Muscle of arm (tissue), 1 donor: ENCODE measurements at regions not wholly inside any gene's neighbourhood (a gene's known extent, or its start where the extent isn't known, plus 50 kb on each side); places are given as distances from the start of the nearest gene placed in this dataset.

Experiments used
- DNase-seq: peaks from one replicate; pipeline ENCODE4 v3.0.0-alpha.2; 2013

DNA sequence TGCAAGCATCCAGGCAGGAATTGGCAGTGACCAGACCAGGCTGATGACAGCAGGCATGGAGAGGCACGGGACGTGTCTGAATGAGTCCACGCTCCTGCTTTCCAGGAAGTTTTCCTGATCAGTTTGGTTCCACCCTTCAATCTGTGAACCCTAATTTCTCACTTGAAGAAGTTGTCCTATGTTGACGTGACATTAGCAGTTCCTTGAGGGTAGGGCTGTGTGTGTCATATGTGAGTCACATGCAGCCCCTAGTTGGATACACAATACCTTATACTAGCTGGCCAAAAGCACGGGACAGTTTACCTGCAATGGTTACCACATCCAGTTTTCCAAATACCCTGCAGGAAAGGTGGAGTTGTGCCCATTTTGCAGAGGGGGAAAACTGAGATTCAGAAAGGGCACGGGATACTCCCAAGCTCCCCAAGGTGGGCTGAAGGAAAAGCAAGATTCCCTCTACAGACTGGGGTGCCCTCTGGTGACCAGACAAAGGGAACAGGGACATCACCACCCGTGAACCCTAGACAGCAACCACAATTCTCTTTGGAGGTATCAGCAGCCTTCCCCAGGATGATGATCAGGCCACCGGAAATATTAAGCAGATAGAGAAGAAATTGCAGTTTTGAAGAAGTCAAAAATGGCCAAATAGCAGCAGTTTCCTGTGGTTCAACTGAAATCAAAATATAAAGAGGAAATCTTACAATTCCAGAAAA, 194.5 kb downstream of the PHETA1 start:
- no peak for DNase-seq

DNA sequence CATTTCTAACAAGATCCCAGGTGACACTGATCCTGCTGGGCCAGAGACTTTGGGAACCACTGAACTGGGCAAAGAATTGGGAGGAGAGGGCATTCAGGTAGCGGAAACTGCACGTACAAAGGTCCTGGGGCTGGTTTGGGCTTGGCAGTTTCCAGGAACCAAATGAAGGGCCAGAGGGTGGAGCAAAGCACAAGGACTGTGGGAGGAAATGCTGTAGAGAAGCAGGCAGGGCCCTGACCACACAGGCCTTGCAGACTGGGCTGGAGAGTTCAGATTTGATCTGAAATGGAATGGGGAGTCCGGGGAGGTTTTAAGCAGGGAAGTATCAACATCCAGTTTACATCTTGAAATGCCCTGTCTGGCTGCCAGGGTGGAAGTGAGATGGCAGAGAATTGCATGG, 195.1 kb downstream of the PHETA1 start:
- DNase-seq = no peak

DNA sequence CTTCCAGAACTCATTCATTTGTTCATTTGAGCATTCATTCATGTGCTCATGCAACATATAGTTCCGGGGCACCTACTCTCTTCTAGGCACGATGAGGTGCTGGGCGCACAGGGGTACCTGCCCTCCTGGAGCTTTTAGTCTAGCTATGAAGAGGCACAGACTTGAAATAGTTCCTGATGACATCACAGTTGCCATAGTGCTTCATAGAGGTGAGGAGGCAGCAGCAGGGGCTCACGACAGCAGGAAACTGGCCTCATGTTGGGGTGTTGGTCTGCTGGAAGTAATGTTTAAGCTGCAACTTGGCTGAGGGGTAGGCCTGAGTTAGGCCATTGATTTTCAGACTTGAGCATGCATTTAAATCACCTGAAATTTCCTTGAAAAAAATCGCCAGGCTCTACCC, 195.5 kb downstream of the PHETA1 start:
- DNase-seq = no peak

DNA sequence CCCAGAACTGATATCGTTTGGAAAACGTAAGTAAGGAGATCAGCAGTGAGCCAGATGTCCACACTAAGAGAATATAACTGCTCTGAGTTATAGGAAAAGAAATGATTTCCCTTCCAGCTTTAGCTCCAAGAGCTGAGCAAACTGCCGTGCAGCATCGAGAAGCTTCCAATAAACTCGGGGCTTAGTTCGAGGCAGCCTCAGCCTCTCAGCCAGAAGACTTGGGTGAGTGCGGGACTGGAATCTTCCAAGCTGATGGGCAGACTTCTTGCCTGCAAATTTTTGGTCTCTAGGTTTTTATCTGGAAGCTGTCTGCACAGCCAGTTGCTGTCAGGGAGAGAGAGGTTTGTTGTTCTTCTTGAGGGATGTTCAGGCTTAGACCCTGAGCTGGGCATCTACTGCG, 196.1 kb downstream of the PHETA1 start:
- no peak for DNase-seq

DNA sequence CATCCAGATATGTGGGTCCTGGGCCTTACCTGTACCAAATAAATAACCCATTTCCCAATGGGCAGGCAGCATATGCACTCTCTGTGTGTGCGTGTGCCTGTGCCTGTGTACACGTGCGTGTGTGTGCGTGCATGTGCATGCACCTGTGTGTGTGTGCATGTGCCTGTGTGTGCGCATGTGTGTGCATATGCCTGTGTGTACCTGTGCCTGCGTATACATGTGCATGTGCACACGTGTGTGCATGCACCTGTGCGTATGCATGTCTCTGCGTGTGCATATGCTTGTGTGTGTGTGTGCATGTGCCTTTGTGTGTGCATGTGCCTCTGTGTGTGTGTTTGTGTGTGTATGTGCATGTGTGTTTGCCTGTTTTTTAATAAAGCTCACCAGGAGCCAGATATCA, 197.1 kb downstream of the PHETA1 start:
- no peak for DNase-seq

DNA sequence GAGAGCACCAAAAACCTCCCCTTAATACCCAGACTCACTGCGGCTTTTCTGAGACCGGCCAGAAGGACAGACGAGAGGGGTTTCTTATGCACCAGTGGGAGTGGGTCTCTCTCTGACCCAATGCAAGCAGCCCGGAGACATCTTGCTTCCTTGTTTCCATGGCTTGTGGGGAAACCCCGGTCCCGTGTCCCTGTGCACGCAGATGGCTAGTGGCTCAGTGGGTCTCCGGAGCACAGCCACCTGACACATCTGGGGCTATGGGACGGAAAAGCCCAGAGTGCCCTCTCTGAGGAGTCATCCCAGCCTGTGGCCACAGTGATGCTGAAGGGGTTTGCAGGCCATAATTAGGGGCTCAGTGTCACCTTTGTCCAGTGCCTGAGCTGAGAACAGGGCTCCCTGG, 197.6 kb downstream of the PHETA1 start:
- no peak for DNase-seq

DNA sequence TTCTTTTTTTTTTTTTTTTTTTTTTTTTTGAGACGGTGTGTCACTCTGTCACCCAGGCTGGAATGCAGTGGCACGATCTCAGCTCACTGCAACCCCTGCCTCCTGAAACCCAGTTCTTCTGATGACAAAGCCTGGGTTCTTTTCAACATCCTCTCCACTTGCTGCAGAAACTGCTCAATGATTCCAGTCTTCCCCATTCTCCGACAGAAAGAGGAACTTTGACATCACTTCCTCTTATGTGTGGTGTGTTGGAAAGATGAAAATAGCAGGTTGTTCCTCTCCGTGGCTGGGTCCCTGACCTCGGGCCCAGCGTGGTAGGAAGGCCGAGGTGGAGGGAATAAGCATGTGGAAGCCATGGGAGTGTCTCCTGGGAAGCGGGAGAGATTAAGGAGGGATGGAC, 198.4 kb downstream of the PHETA1 start:
- DNase-seq = no peak

DNA sequence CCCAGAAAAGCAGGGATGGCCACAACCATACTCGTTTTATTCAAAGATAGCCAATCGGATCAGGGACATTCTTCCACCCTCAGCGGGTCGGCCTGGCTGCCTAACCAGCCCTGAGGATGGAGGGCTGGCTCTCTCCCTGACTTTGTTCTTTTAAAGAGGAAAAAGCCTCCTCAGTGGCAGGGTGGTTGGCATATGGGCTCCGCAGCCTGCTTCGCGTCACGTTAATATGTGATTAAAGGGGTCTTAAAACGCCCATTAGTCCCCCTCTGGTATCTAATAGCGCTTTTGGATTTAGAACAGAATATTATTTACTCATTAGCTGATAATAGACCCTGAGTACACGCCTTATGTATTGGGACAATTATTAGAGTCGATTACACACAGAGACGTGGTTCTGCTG, 199.4 kb downstream of the PHETA1 start:
- no peak for DNase-seq

DNA sequence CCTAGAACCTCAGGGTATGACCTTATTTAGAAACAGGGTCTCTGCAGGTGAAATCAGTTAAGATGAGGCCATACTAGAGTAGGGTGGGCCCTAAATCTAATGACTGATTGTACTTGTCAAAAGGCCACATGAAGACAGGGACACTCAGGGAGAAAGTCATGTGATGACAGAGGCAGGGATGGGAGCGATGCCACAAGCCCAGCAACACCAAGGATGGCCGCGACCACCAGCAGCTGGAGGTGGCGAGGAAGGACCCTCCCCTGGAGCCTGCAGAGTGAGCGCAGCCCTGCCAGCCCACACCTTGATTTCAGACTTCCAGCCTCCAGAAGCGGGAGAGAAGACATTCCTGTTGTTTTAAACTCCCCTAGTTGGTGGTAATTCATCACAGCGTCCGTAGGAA, 199.9 kb downstream of the PHETA1 start:
- no peak for DNase-seq

DNA sequence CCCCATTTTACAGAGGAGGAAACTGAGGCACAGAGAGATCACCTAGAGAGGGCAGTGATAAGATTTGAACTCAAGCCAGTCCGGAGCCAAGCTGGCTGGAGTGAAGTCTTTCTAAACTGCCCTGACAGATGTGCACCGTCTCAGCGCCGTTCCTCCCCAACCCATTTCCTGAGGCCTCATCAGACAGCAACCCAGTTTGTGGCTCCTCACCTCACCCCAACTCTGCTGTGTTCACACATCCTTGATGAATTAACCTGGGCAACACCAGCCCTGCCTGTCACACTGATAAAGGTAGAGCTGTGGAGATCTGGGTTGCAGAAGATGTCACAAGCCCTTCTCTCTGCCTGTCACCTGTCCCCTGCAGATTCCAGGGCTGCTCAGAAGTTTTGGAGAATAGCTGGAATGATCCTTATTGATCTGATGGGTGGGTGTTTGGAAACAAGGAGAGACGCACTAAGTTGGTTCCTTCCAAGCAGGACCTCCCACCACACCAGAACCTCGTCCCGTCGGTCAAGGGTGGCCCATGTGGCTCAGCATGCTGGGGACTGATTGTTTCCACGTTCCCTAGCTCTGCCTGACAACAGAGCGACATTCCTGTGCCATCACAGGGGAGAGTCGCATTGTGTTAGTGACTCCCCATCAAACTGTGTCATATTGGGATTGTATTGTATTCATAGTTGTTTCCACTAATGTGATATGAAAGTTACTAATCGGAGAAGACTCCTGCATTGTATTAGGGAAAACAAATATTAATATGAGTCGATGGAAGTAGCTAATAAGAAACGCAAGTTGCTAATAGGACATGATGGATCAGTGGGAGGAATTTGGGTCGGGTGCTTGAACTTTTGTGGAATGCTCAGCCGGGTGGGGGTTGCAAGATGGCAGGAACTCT, 200.6 kb downstream of the PHETA1 start:
- DNase-seq = no peak

DNA sequence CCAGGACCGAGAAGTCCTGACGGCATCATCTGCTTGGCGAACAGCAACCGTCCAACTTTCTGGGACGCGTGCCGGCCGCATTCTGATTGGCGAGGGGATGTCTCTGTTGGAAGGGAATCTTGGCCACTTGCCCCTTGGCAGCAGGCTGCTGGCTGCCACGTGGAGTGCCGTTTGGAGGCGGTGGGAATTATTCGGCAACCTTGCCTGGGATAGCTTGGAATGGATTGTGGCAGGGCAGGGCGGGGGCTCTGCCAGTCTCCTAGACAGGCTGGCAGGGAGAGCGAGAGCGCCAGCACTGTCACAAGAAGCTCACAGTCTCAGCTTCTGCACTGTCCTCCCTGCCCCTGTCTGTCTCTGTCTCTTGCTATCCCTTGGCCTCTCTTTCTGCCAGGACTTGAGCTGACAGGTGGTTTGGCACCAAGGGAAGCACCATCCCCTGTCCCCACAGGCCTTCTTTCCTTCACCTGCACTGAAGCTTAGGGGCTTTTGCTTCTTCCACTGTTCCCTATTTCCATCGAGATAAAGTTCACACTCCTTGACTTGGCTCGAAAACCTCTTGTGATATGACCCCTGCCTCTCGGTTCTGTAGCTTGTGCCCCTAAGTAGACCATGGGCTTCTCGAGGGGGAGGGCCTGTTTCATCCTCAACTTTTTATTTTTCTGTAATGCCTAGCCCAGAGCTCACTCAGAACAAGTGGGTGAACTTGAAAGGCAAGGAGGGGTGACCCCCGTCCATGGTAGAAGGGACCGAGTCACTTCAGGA, 201.9 kb downstream of the PHETA1 start:
- DNase-seq = no peak

DNA sequence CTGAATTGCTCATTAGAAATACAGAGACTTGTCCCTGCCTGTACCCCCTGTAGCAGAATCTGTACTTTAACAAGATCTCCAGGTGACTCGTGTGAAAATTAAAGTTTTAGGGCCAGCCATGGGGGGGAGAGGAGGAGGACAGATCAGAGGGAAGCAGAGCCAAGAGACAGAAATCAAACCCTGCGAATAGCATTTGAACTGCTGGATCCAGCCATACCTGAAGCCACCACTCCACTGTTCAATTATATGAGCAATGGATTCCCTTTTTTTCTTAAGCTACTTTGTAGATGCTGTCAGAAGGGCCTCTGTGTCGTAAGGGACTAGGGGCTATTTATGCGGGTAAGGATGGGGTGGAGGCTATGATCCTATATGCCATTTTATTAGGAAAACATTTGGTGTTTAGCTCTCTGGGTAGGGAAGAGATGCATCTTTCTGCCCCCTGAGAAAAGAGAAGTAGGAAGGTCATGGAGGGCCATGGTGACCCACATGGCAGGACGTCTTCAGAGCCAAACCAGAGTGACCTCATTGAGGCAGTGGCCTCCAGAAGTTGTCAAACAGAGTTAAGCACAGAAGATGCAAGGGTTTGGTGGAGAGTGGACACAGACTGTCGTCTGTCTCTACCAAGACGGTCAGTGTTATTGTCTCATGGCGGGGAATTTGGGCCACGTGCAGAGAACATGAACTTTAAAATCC, 203.9 kb downstream of the PHETA1 start:
- no peak for DNase-seq

DNA sequence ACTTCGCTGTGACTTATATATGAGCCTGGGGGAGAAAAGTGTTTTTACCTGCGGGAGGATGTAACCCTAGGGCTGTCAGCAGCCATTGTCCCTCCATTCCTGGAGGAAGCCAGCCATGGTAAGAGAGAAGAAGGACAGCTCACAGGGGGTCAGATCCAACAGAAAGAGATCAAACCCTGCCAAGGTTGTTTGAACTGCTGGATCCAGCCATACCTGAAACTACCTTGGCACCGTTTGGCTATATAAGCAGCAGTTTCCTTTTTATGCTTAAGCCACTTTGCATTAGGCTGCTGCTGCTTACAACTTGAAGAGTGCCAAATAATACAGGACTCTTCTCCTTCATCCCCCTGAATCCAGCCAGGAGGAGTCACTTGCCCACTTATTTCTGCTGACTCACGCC, 205.5 kb downstream of the PHETA1 start:
- no peak for DNase-seq

DNA sequence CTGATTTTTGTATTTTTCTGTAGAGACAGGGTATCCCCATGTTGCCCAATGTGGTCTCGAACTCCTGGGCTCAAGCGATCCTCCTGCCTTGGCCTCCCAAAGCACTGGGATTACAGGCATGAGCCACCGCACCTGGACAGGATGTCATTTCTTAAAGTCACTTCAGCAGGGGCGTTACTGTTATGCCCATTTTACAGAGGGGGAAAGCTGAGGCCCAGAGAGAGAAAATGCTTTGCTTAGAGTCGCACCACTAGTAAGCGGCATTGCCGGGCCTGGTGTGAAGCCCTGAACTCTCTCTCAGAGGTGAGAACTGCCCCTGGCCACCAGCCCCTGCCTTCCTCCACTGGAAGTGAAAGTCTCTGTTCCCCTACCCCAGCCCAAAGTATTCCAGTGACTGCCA, 207.0 kb downstream of the PHETA1 start:
- no peak for DNase-seq

DNA sequence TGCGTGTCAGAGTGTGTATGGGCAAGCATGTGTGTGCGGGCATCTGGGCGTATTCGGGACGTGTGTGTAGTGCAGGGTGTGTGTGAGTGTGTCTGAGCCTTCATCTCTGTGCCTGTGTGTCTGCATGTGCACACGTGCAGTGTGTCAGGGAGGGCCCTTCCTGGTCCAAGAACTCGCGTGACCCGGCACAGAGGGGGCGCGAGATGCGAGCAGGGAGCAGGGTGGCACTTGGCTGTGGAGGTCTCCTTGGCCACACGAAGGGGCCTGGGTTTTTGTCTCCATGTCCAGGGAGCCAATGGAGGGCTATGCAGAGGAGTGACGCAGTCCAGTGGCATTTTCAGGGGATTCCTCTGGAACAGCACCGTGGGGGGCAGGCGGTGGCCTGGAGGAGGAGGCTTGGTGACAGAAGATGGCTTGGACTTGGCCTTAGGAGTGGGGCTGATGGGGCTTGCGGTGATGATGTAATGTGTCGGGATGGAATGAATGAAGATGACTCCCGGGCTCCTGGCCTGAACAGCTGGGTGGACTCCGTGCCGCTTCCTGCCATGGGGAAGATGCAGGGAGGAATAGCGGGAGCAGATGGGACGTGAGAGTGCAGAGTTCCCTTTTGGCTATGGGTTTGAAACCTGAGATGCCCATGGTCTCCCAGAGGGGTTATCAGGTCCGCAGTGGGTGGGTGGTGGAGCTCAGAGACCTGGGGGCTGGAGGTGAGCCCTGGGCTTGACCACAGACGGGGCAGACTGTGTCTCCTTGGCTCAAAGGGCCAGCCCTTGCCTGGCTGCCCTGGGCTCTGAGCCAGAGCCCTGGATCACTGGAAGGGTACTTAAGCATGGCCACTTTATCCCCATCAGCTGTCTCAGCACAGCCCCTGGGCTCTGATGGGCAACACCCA, 208.3 kb downstream of the PHETA1 start:
- no peak for DNase-seq

DNA sequence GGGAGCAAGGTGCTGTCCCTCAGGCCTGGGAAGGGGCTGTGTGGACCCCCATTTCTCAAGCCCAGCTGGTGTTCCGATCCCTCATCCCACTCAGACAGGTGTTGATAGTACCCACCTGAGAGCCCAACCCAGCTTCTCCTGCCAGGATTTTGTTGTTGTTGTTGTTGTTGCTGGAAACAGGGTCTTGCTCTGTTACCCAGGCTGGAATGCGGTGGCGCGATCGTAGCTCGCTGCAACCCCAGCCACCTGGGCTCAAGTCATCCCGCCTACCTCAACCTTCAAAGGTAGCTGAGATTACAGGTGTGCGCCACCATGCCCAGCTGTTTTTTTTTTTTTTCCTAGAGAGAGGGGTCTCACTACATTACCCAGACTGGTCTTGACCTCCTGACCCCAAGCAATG, 209.9 kb downstream of the PHETA1 start:
- no peak for DNase-seq

DNA sequence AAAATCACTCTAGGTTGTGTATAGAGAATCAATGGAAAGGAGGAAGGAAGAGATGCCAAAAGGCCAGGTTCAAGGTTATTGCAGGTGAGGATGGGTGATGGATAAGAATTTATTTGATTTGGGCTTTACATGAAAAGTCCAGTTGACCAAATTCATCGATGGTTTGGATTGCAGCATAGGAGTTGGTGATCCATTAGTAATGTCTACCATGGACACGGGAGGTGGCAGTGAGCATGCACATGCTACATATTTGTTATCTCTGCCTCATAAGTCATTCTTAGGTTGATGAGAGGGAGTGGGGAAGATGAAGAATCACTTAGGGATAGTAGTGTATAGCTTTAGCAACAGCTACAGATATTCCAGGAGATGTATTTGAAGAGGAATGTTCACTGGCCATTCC, 211.4 kb downstream of the PHETA1 start:
- DNase-seq = no peak

DNA sequence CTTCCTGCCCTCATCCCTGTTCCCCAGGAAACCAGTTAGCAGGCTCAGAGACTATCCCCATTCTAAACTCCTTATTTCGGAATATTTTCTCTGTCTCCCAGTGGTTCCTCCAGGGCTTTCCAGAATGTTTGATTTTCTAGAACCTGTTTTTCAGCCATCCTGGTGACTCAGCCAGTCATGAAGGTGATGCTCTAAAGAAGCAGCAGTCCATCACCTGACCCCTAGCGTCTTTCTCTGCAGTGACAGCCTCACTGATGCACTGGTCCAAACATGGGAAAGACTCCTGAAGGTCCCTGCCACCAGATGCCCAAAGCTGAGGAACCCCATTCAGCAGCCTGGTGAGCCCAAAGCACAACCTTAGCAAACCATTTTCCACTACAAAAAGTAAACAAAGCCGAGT, 212.6 kb downstream of the PHETA1 start:
- DNase-seq = no peak

DNA sequence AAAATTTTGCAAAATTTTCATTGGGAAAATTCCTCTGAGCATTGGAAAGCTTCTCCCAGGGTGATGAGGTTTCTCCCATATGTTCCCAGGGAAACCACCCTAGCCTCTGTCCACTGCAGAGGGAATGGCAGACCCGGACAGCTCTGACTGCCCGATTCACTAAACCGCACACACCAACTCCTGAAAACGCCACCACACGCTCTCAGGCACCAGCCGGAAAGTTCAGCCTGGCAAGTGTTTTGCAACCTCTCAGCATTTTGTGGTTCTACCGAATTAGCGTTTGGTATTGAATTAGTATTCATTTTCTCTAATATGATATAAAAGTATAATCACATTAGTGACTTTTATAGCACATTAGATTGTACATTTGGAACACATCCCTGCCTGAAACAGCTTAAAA, 213.4 kb downstream of the PHETA1 start:
- no peak for DNase-seq

DNA sequence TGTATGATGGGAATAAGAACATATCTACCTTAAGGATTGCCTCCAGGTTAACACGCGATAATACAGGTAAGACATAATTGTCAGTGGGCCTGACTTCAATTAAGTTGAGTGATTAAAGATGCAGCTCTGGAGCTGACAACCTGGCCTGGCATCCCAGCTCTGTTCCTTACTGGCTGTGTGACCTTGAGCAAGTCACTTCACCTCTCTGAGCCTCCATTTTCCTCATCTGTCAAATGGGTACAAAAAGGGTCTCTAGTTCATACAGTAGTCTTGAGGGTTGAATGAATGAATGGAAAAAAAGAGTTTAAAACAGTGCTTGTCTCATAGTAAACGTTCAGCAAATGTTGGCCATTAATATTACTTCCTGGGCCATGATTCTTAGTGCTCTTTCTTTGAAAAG, 213.9 kb downstream of the PHETA1 start:
- DNase-seq = no peak
